ENCODE measurements at regions not wholly inside any gene's neighbourhood (a gene's known extent, or its start where the extent isn't known, plus 50 kb on each side); places are given as distances from the start of the nearest gene placed in this dataset.

GRCh38 chr12:28872654-28873268, 276.3 kb upstream of the FAR2 start:
- no peak overlapping the region for H3K4me3 ChIP-seq (ENCODE audit: low read depth, low read length)
- peak; percentile 19 for DNase-seq (ENCODE audit: low read depth)
- TF ChIP-seq CTCF (conservative IDR thresholded peaks at IDR 0.05; ENCODE audit: low read depth, low read length): peak; percentile 97

- no peak for DNase-seq (ENCODE audit: low read depth)
- H3K4me3 ChIP-seq (ENCODE audit: low read depth, low read length): no peak overlapping the region
- no peak for TF ChIP-seq CTCF (conservative IDR thresholded peaks at IDR 0.05; ENCODE audit: low read depth, low read length)
These were observed 274.3 kb upstream of the FAR2 start for GRCh38 chr12:28874758-28875157.

GRCh38 chr12:28876196-28876798, 272.8 kb upstream of the FAR2 start:
- TF ChIP-seq CTCF (conservative IDR thresholded peaks at IDR 0.05; ENCODE audit: low read depth, low read length): peak; percentile 20
- H3K4me3 ChIP-seq (ENCODE audit: low read depth, low read length): no peak overlapping the region
- no peak for DNase-seq (ENCODE audit: low read depth)

GRCh38 chr12:28877854-28878253, 271.2 kb upstream of the FAR2 start:
- H3K4me3 ChIP-seq (ENCODE audit: low read depth, low read length): no peak overlapping the region
- no peak for TF ChIP-seq CTCF (conservative IDR thresholded peaks at IDR 0.05; ENCODE audit: low read depth, low read length)
- DNase-seq (ENCODE audit: low read depth): no peak

GRCh38 chr12:28878629-28879028, 270.4 kb upstream of the FAR2 start:
- no peak for DNase-seq (ENCODE audit: low read depth)
- no peak for TF ChIP-seq CTCF (conservative IDR thresholded peaks at IDR 0.05; ENCODE audit: low read depth, low read length)
- H3K4me3 ChIP-seq (ENCODE audit: low read depth, low read length): no peak overlapping the region

- no peak for TF ChIP-seq CTCF (conservative IDR thresholded peaks at IDR 0.05; ENCODE audit: low read depth, low read length)
- DNase-seq (ENCODE audit: low read depth): no peak
- no peak overlapping the region for H3K4me3 ChIP-seq (ENCODE audit: low read depth, low read length)
These were observed 269.7 kb upstream of the FAR2 start for GRCh38 chr12:28879379-28879778.

- TF ChIP-seq CTCF (conservative IDR thresholded peaks at IDR 0.05; ENCODE audit: low read depth, low read length): no peak
- no peak overlapping the region for H3K4me3 ChIP-seq (ENCODE audit: low read depth, low read length)
- no peak for DNase-seq (ENCODE audit: low read depth)
These were observed 266.6 kb upstream of the FAR2 start for GRCh38 chr12:28882444-28882843.

Data from epithelial cell of proximal tubule (primary cell).